ENCODE measurements at regions not wholly inside any gene's neighbourhood (a gene's known extent, or its start where the extent isn't known, plus 50 kb on each side); places are given as distances from the start of the nearest gene placed in this dataset.
"Not testable (repeated sequence)": the region's sequence is repeated elsewhere in the genome, so short reads cannot be mapped to it uniquely, and the experiment has no call there.

- no peaks in the 10 kb centered on the region for H3K9me2 ChIP-seq (ENCODE audit: insufficient read depth, low read length)
- no peak overlapping the region for H3K4me3 ChIP-seq (ENCODE audit: low read length)
- no peaks in the 10 kb centered on the region for H4K20me1 ChIP-seq (ENCODE audit: insufficient read depth)
- H3K36me3 ChIP-seq (ENCODE audit: insufficient read depth, low read length) = no peaks in the 10 kb centered on the region
- no peaks in the 10 kb centered on the region for H3K9me3 ChIP-seq (ENCODE audit: low read length)
- no peak overlapping the region for H3K27ac ChIP-seq (ENCODE audit: low read length)
- H2AFZ ChIP-seq (ENCODE audit: low read depth, low read length) = no peak overlapping the region
- H3K79me2 ChIP-seq (replicated peaks; ENCODE audit: insufficient read depth, low read length) = no peaks in the 10 kb centered on the region
- H3K9ac ChIP-seq (ENCODE audit: low read length) = no peak overlapping the region
- no peaks in the 10 kb centered on the region for H3F3A ChIP-seq (ENCODE audit: insufficient read depth, low read length, poor library complexity, severe bottlenecking)
- TF ChIP-seq REST (IDR thresholded peaks at IDR 0.05; ENCODE audit: borderline replicate concordance) (no peak), RAD21 (conservative IDR thresholded peaks at IDR 0.05) (no peak), EP300 (conservative IDR thresholded peaks at IDR 0.05; ENCODE audit: poor library complexity, severe bottlenecking) (no peak), CTCF (IDR thresholded peaks at IDR 0.05; ENCODE audit: poor library complexity, severe bottlenecking) (no peak), POLR2AphosphoS5 (IDR thresholded peaks at IDR 0.05) (no peak), TAF1 (IDR thresholded peaks at IDR 0.05; ENCODE audit: low read depth) (no peak), MXI1 (conservative IDR thresholded peaks at IDR 0.05; ENCODE audit: poor library complexity, severe bottlenecking) (no peak), SMC3 (conservative IDR thresholded peaks at IDR 0.05; ENCODE audit: poor library complexity) (no peak), EZH2 (IDR thresholded peaks at IDR 0.05; ENCODE audit: borderline replicate concordance, insufficient read depth, low read length, poor library complexity, severe bottlenecking) (no peak)
- no peak overlapping the region for H3K4me2 ChIP-seq (ENCODE audit: low read length)
- no peaks in the 10 kb centered on the region for H3K27me3 ChIP-seq (ENCODE audit: insufficient read depth, low read depth, low read length)
These were observed 75.7 kb upstream of the PPP1R26 start for GRCh38 chr9:135403733-135404450.

- TF ChIP-seq MXI1 (conservative IDR thresholded peaks at IDR 0.05; ENCODE audit: poor library complexity, severe bottlenecking) (no peak), EP300 (conservative IDR thresholded peaks at IDR 0.05; ENCODE audit: poor library complexity, severe bottlenecking) (no peak), POLR2AphosphoS5 (IDR thresholded peaks at IDR 0.05) (no peak)
- Histone ChIP-seq H3K27me3 (ENCODE audit: insufficient read depth, low read depth, low read length) (no peaks in the 10 kb centered on the region), H3K27ac (ENCODE audit: low read length) (no peak overlapping the region), H3K79me2 (replicated peaks; ENCODE audit: insufficient read depth, low read length) (no peaks in the 10 kb centered on the region), H3K4me2 (ENCODE audit: low read length) (no peak overlapping the region), H3K9me3 (ENCODE audit: low read length) (no peaks in the 10 kb centered on the region), H3K9ac (ENCODE audit: low read length) (no peak overlapping the region), H2AFZ (ENCODE audit: low read depth, low read length) (no peak overlapping the region), H3K9me2 (ENCODE audit: insufficient read depth, low read length) (no peaks in the 10 kb centered on the region), H3F3A (ENCODE audit: insufficient read depth, low read length, poor library complexity, severe bottlenecking) (no peaks in the 10 kb centered on the region), H4K20me1 (ENCODE audit: insufficient read depth) (no peaks in the 10 kb centered on the region), H3K4me3 (ENCODE audit: low read length) (no peak overlapping the region), H3K36me3 (ENCODE audit: insufficient read depth, low read length) (no peaks in the 10 kb centered on the region)
These were observed 75.0 kb upstream of the PPP1R26 start for GRCh38 chr9:135404451-135405144.

- not testable (repeated sequence) for H3K4me3 ChIP-seq (ENCODE audit: low read length); H3K27me3 ChIP-seq (ENCODE audit: insufficient read depth, low read depth, low read length); H3K9me3 ChIP-seq (ENCODE audit: low read length); H3K4me2 ChIP-seq (ENCODE audit: low read length); H3K9me2 ChIP-seq (ENCODE audit: insufficient read depth, low read length); H3F3A ChIP-seq (ENCODE audit: insufficient read depth, low read length, poor library complexity, severe bottlenecking); H3K9ac ChIP-seq (ENCODE audit: low read length); H3K79me2 ChIP-seq (replicated peaks; ENCODE audit: insufficient read depth, low read length); H3K36me3 ChIP-seq (ENCODE audit: insufficient read depth, low read length); H3K27ac ChIP-seq (ENCODE audit: low read length); H2AFZ ChIP-seq (ENCODE audit: low read depth, low read length); H4K20me1 ChIP-seq (ENCODE audit: insufficient read depth)
These were observed 74.5 kb upstream of the PPP1R26 start for GRCh38 chr9:135405145-135405464.
